ENCODE measurements at regions not wholly inside any gene's neighbourhood (a gene's known extent, or its start where the extent isn't known, plus 50 kb on each side); places are given as distances from the start of the nearest gene placed in this dataset.
"Not testable (repeated sequence)": the region's sequence is repeated elsewhere in the genome, so short reads cannot be mapped to it uniquely, and the experiment has no call there.

- no peaks in the 10 kb centered on the region for H3K4me1 ChIP-seq (ENCODE audit: control insufficient read depth, insufficient read depth, low read length)
- H3K27me3 ChIP-seq (ENCODE audit: control insufficient read depth, insufficient read depth, low read length), result no peaks in the 10 kb centered on the region
- H3K27ac ChIP-seq (ENCODE audit: low read length), result no peak overlapping the region
- no peaks in the 10 kb centered on the region for H3K36me3 ChIP-seq (ENCODE audit: control insufficient read depth, insufficient read depth, low read length)
- H3K9me3 ChIP-seq (replicated peaks; ENCODE audit: control insufficient read depth, low read depth, low read length), result no peaks in the 10 kb centered on the region
- DNase-seq, result no peak
- H3K4me3 ChIP-seq (ENCODE audit: low read length), result no peak overlapping the region
Observed at GRCh38 chr11:105388006-105388405, 221.9 kb upstream of the GRIA4 start.

GRCh38 chr11:105381941-105382340, 227.9 kb upstream of the GRIA4 start:
- Histone ChIP-seq H3K4me1 (ENCODE audit: control insufficient read depth, insufficient read depth, low read length) (no peaks in the 10 kb centered on the region), H3K27me3 (ENCODE audit: control insufficient read depth, insufficient read depth, low read length) (no peaks in the 10 kb centered on the region), H3K27ac (ENCODE audit: low read length) (no peak overlapping the region), H3K4me3 (ENCODE audit: low read length) (no peak overlapping the region), H3K9me3 (replicated peaks; ENCODE audit: control insufficient read depth, low read depth, low read length) (no peaks in the 10 kb centered on the region), H3K36me3 (ENCODE audit: control insufficient read depth, insufficient read depth, low read length) (no peaks in the 10 kb centered on the region)
- no CpG with 5 or more reads among the region's 3 CpGs for WGBS (ENCODE audit: insufficient coverage)
- no peak for DNase-seq

DNA sequence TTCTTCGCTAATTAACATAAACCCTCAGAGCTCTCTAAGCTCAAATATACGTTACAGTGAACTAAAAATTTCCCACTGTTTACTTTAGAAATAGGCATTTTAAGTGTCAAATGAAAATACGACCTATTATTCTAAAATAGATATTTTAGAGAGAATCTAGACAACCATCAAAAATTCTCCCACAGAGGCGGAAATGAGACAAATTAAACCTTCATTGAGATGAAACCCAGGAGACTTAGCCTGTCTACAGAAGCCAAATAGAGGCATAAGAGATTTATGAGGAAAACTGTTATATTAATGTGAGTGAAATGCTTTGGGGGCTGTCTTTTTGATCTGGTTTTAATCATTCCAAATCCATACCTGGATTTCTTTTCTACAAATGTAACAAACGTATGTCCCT, 232.0 kb upstream of the GRIA4 start:
- no CpG with 5 or more reads among the region's 5 CpGs for WGBS (ENCODE audit: insufficient coverage)
- no peak overlapping the region for H3K27ac ChIP-seq (ENCODE audit: low read length)
- no peaks in the 10 kb centered on the region for H3K4me1 ChIP-seq (ENCODE audit: control insufficient read depth, insufficient read depth, low read length)
- H3K9me3 ChIP-seq (replicated peaks; ENCODE audit: control insufficient read depth, low read depth, low read length), result peaks cover 12% of the 10 kb centered on the region
- no peak overlapping the region for H3K4me3 ChIP-seq (ENCODE audit: low read length)
- H3K36me3 ChIP-seq (ENCODE audit: control insufficient read depth, insufficient read depth, low read length), result no peaks in the 10 kb centered on the region
- H3K27me3 ChIP-seq (ENCODE audit: control insufficient read depth, insufficient read depth, low read length), result no peaks in the 10 kb centered on the region
- no peak for DNase-seq

DNA sequence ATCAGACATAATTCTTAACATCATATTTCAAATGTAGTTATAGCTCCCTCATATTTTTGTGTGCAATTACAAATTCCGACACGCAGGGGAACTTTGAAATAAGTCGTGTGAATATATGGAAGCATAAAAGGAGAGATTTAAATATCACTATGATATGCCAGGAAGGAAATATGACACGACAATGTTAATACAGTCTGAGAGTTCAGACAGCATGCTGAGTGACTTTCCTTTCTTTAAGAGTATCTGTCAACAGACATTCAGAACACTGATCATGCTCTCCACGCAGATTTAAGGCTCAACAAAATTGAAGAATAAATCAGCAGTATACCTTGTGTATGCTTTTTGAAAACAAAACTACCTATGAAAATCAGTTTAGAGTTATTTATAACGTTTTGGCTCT, 232.6 kb upstream of the CARD18 start:
- H3K9me3 ChIP-seq (replicated peaks; ENCODE audit: control insufficient read depth, low read depth, low read length), result peaks cover 12% of the 10 kb centered on the region
- H3K27me3 ChIP-seq (ENCODE audit: control insufficient read depth, insufficient read depth, low read length), result no peaks in the 10 kb centered on the region
- WGBS (ENCODE audit: insufficient coverage), result no CpG with 5 or more reads among the region's 6 CpGs
- no peak for DNase-seq
- no peak overlapping the region for H3K4me3 ChIP-seq (ENCODE audit: low read length)
- no peak overlapping the region for H3K27ac ChIP-seq (ENCODE audit: low read length)
- H3K36me3 ChIP-seq (ENCODE audit: control insufficient read depth, insufficient read depth, low read length), result no peaks in the 10 kb centered on the region
- H3K4me1 ChIP-seq (ENCODE audit: control insufficient read depth, insufficient read depth, low read length), result no peaks in the 10 kb centered on the region

- Histone ChIP-seq H3K4me1 (ENCODE audit: control insufficient read depth, insufficient read depth, low read length) (no peaks in the 10 kb centered on the region), H3K27me3 (ENCODE audit: control insufficient read depth, insufficient read depth, low read length) (no peaks in the 10 kb centered on the region)
- 75% methylated on average over 2 of the region's 4 CpGs for WGBS (ENCODE audit: insufficient coverage)
Observed at GRCh38 chr11:105371311-105371710, 231.7 kb upstream of the CARD18 start.

DNA sequence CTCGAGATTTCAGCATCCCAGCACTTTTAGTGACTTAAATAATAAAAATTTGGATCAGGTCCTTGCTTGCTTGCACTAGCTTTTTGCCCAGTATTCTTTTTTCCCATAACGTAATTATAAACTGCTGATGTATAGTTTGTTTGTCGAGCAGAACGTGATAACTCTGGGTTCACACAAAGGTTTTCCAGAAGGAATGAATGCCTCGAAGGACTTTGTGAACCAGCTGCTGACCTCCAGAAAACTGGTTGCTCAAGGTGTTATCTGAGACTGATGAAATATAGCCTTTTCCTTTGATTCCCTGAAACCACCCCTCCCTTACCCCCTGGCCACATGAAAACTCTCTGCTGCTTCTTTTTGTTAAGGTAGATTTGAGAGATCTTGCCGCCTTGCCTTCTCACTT, 229.1 kb upstream of the CARD18 start:
- H3K9me3 ChIP-seq (replicated peaks; ENCODE audit: control insufficient read depth, low read depth, low read length), result no peaks in the 10 kb centered on the region
- 20% methylated on average over 2 of the region's 6 CpGs for WGBS (ENCODE audit: insufficient coverage)
- no peaks in the 10 kb centered on the region for H3K27me3 ChIP-seq (ENCODE audit: control insufficient read depth, insufficient read depth, low read length)
- no peak overlapping the region for H3K27ac ChIP-seq (ENCODE audit: low read length)
- DNase-seq, result peak; percentile 7
- no peaks in the 10 kb centered on the region for H3K36me3 ChIP-seq (ENCODE audit: control insufficient read depth, insufficient read depth, low read length)
- H3K4me3 ChIP-seq (ENCODE audit: low read length), result no peak overlapping the region
- no peaks in the 10 kb centered on the region for H3K4me1 ChIP-seq (ENCODE audit: control insufficient read depth, insufficient read depth, low read length)

More at GRCh38 chr11:105371311-105371710, 231.7 kb upstream of the CARD18 start:
- no peak for DNase-seq
- no peaks in the 10 kb centered on the region for H3K36me3 ChIP-seq (ENCODE audit: control insufficient read depth, insufficient read depth, low read length)
- peaks cover 11% of the 10 kb centered on the region for H3K9me3 ChIP-seq (replicated peaks; ENCODE audit: control insufficient read depth, low read depth, low read length)
- no peak overlapping the region for H3K27ac ChIP-seq (ENCODE audit: low read length)
- H3K4me3 ChIP-seq (ENCODE audit: low read length), result no peak overlapping the region

- Histone ChIP-seq H3K4me3 (ENCODE audit: low read length) (no peak overlapping the region), H3K27ac (ENCODE audit: low read length) (no peak overlapping the region), H3K9me3 (replicated peaks; ENCODE audit: control insufficient read depth, low read depth, low read length) (no peaks in the 10 kb centered on the region), H3K36me3 (ENCODE audit: control insufficient read depth, insufficient read depth, low read length) (no peaks in the 10 kb centered on the region), H3K27me3 (ENCODE audit: control insufficient read depth, insufficient read depth, low read length) (no peaks in the 10 kb centered on the region), H3K4me1 (ENCODE audit: control insufficient read depth, insufficient read depth, low read length) (no peaks in the 10 kb centered on the region)
- no peak for DNase-seq
Observed at GRCh38 chr11:105367129-105367528, 227.6 kb upstream of the CARD18 start.

DNA sequence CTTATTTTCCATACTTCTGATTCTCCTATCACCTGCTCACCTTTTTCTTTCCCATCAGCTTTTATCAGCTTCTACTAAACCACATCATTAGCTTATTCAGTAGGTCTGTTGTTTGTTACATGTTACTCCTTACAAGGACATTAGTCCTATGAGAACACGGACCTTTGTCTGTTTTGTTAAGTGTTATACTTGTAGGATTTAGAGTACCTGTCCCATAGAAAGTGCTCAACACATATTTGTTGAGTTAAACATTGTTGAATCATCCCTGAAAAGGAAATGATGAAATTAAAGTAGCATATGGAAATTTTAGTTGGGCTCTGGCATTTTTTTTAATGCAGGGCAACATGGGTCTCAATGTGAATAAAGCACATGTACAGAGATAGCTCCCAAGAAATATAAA, 222.1 kb upstream of the CARD18 start:
- no peaks in the 10 kb centered on the region for H3K9me3 ChIP-seq (replicated peaks; ENCODE audit: control insufficient read depth, low read depth, low read length)
- no peaks in the 10 kb centered on the region for H3K36me3 ChIP-seq (ENCODE audit: control insufficient read depth, insufficient read depth, low read length)
- no peak overlapping the region for H3K4me3 ChIP-seq (ENCODE audit: low read length)
- DNase-seq, result no peak
- WGBS (ENCODE audit: insufficient coverage), result no CpG with 5 or more reads among the region's 1 CpG
- no peak overlapping the region for H3K27ac ChIP-seq (ENCODE audit: low read length)
- H3K27me3 ChIP-seq (ENCODE audit: control insufficient read depth, insufficient read depth, low read length), result no peaks in the 10 kb centered on the region
- H3K4me1 ChIP-seq (ENCODE audit: control insufficient read depth, insufficient read depth, low read length), result no peaks in the 10 kb centered on the region

- Histone ChIP-seq H3K27me3 (ENCODE audit: control insufficient read depth, insufficient read depth, low read length) (no peaks in the 10 kb centered on the region), H3K4me3 (ENCODE audit: low read length) (no peak overlapping the region), H3K36me3 (ENCODE audit: control insufficient read depth, insufficient read depth, low read length) (no peaks in the 10 kb centered on the region), H3K27ac (ENCODE audit: low read length) (no peak overlapping the region), H3K4me1 (ENCODE audit: control insufficient read depth, insufficient read depth, low read length) (no peaks in the 10 kb centered on the region), H3K9me3 (replicated peaks; ENCODE audit: control insufficient read depth, low read depth, low read length) (no peaks in the 10 kb centered on the region)
- no CpG with 5 or more reads among the region's 1 CpG for WGBS (ENCODE audit: insufficient coverage)
- no peak for DNase-seq
Observed at GRCh38 chr11:105357764-105358163, 218.2 kb upstream of the CARD18 start.

DNA sequence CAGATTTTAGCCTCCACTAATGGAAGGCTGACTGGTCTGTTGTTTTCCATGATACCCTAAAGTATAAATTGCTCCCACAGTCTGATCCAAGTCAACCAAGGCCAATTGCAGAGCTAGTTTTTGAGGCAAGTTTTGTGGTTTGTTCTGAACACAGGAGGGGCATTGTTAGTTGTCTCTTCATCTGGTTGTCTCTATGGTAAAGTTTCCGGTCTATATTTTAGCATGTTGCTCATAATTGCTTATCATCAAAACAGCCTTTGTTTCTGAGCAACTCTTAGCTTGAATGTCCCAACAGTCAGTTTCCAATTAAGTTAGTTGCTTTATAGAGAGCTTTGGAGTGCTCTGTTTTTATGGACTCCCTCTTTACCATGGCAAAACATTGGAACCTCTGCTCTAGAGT, 217.6 kb upstream of the CARD18 start:
- Histone ChIP-seq H3K27me3 (ENCODE audit: control insufficient read depth, insufficient read depth, low read length) (no peaks in the 10 kb centered on the region), H3K4me3 (ENCODE audit: low read length) (no peak overlapping the region), H3K4me1 (ENCODE audit: control insufficient read depth, insufficient read depth, low read length) (no peaks in the 10 kb centered on the region), H3K36me3 (ENCODE audit: control insufficient read depth, insufficient read depth, low read length) (no peaks in the 10 kb centered on the region), H3K27ac (ENCODE audit: low read length) (no peak overlapping the region), H3K9me3 (replicated peaks; ENCODE audit: control insufficient read depth, low read depth, low read length) (no peaks in the 10 kb centered on the region)
- WGBS (ENCODE audit: insufficient coverage), result no CpG with 5 or more reads among the region's 1 CpG
- no peak for DNase-seq

GRCh38 chr11:105349867-105350266, 210.3 kb upstream of the CARD18 start:
- WGBS (ENCODE audit: insufficient coverage), result no CpG with 5 or more reads among the region's 3 CpGs
- not testable (repeated sequence) for H3K36me3 ChIP-seq (ENCODE audit: control insufficient read depth, insufficient read depth, low read length); H3K27me3 ChIP-seq (ENCODE audit: control insufficient read depth, insufficient read depth, low read length); DNase-seq; H3K4me3 ChIP-seq (ENCODE audit: low read length); H3K4me1 ChIP-seq (ENCODE audit: control insufficient read depth, insufficient read depth, low read length); H3K9me3 ChIP-seq (replicated peaks; ENCODE audit: control insufficient read depth, low read depth, low read length); H3K27ac ChIP-seq (ENCODE audit: low read length)

Data from muscle of leg (tissue), 3 donors.